ENCODE measurements at regions not wholly inside any gene's neighbourhood (a gene's known extent, or its start where the extent isn't known, plus 50 kb on each side); places are given as distances from the start of the nearest gene placed in this dataset.
"Not testable (repeated sequence)": the region's sequence is repeated elsewhere in the genome, so short reads cannot be mapped to it uniquely, and the experiment has no call there.

DNA sequence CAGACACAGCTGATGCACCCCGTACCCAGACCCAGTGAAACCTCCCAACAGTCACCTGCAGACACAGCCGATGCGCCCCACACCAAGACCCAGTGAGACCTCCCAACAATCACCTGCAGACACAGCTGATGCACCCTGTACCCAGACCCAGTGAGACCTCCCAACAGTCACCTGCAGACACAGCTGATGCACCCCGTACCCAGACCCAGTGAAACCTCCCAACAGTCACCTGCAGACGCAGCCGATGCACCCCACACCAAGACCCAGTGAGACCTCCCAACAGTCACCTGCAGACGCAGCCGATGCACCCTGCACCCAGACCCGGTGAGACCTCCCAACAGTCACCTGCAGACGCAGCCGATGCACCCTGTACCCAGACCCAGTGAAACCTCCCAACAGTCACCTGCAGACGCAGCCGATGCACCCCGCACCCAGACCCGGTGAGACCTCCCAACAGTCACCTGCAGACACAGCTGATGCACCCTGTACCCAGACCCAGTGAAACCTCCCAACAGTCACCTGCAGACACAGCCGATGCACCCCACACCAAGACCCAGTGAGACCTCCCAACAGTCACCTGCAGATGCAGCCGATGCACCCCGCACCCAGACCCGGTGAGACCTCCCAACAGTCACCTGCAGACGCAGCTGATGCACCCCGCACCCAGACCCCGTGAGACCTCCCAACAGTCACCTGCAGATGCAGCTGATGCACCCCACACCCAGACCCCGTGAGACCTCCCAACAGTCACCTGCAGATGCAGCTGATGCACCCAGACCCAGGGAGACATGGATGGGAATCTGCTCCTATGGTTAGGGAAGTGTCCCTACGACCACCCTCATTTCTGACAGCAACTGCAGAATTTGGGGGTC, 178.3 kb upstream of the C1orf174 start:
- TF ChIP-seq, protein P1, sequence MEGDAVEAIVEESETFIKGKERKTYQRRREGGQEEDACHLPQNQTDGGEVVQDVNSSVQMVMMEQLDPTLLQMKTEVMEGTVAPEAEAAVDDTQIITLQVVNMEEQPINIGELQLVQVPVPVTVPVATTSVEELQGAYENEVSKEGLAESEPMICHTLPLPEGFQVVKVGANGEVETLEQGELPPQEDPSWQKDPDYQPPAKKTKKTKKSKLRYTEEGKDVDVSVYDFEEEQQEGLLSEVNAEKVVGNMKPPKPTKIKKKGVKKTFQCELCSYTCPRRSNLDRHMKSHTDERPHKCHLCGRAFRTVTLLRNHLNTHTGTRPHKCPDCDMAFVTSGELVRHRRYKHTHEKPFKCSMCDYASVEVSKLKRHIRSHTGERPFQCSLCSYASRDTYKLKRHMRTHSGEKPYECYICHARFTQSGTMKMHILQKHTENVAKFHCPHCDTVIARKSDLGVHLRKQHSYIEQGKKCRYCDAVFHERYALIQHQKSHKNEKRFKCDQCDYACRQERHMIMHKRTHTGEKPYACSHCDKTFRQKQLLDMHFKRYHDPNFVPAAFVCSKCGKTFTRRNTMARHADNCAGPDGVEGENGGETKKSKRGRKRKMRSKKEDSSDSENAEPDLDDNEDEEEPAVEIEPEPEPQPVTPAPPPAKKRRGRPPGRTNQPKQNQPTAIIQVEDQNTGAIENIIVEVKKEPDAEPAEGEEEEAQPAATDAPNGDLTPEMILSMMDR (IDR thresholded peaks at IDR 0.05; ENCODE audit: insufficient read depth, low read length, poor library complexity, severe bottlenecking) = not testable (repeated sequence)
- TF ChIP-seq EZH2phosphoT487 (conservative IDR thresholded peaks at IDR 0.05; ENCODE audit: low read length) = not testable (repeated sequence)
